Loucy (cell line): ENCODE measurements at regions not wholly inside any gene's neighbourhood (a gene's known extent, or its start where the extent isn't known, plus 50 kb on each side); places are given as distances from the start of the nearest gene placed in this dataset.

Experiments used
- H2AFZ ChIP-seq: fragments of 200-600 bp; sonication (generic); 2 replicates; pipeline ENCODE4 v1.6.0; 2016; ENCODE audit warnings: antibody characterized with exemption, mild to moderate bottlenecking, low read length, moderate library complexity
- H3F3A ChIP-seq: fragments of 200-600 bp; 2 replicates; pipeline ENCODE4 v1.6.0; 2016; ENCODE audit warnings: antibody characterized with exemption, low read depth, mild to moderate bottlenecking
- H3K27me3 ChIP-seq: fragments of 200-600 bp; sonication (generic); 2 replicates; pipeline ENCODE4 v1.6.1; 2014; ENCODE audit warnings: low read length, mild to moderate bottlenecking; ENCODE audit not compliant: insufficient read depth, poor library complexity, severe bottlenecking
- H3K36me3 ChIP-seq: fragments of 200-600 bp; sonication (generic); 2 replicates; pipeline ENCODE4 v1.6.1; 2016; ENCODE audit warnings: low read length; ENCODE audit not compliant: insufficient read depth
- H3K4me1 ChIP-seq: fragments of 200-600 bp; sonication (generic); 2 replicates; pipeline ENCODE4 v1.5.1; 2014; ENCODE audit warnings: low read length, mild to moderate bottlenecking; ENCODE audit not compliant: insufficient read depth, poor library complexity, severe bottlenecking
- H3K4me2 ChIP-seq: fragments of 200-600 bp; sonication (generic); 2 replicates; pipeline ENCODE4 v1.6.0; 2014; ENCODE audit warnings: antibody characterized with exemption, low read length, low read depth, mild to moderate bottlenecking; ENCODE audit not compliant: poor library complexity, severe bottlenecking
- H3K4me3 ChIP-seq: fragments of 200-600 bp; sonication (generic); 2 replicates; pipeline ENCODE4 v1.5.1; 2014; ENCODE audit warnings: low read length, mild to moderate bottlenecking, mixed read lengths; ENCODE audit not compliant: poor library complexity, severe bottlenecking
- H3K79me2 ChIP-seq: fragments of 200-600 bp; sonication (generic); 2 replicates; pipeline ENCODE4 v1.6.1; 2014; ENCODE audit warnings: low read length; ENCODE audit not compliant: insufficient read depth
- H3K9ac ChIP-seq: fragments of 200-600 bp; sonication (generic); 2 replicates; pipeline ENCODE4 v1.6.0; 2014; ENCODE audit warnings: mild to moderate bottlenecking, low read depth, low read length, moderate library complexity; ENCODE audit not compliant: poor library complexity, severe bottlenecking
- H3K9me2 ChIP-seq: fragments of 200-600 bp; sonication (generic); replicated peaks from 2 replicates; pipeline ENCODE4 v1.6.1; 2016; ENCODE audit warnings: low read depth, low read length, mixed read lengths
- H3K9me3 ChIP-seq: fragments of 200-600 bp; sonication (generic); 2 replicates; pipeline ENCODE4 v1.6.1; 2014; ENCODE audit warnings: mild to moderate bottlenecking, antibody characterized with exemption, low read length, low read depth; ENCODE audit not compliant: insufficient read depth
- H4K20me1 ChIP-seq: fragments of 200-600 bp; sonication (generic); 2 replicates; pipeline ENCODE4 v1.6.0; 2014; ENCODE audit warnings: antibody characterized with exemption, low read length, mild to moderate bottlenecking; ENCODE audit not compliant: insufficient read depth, poor library complexity, severe bottlenecking
- CTCF ChIP-seq: fragments of 200-600 bp; sonication (generic); conservative IDR thresholded peaks from 2 replicates; pipeline ENCODE4 v1.5.1; 2014; ENCODE audit warnings: mild to moderate bottlenecking, antibody characterized with exemption, low read length
- EZH2phosphoT487 ChIP-seq: fragments of 200-600 bp; IDR thresholded peaks from 2 replicates; pipeline ENCODE4 v1.6.1; 2018; ENCODE audit warnings: antibody characterized with exemption, mild to moderate bottlenecking, moderate library complexity, borderline replicate concordance

- H3K4me2 ChIP-seq, result no peak overlapping the region
- H3K9ac ChIP-seq, result no peak overlapping the region
- no peak overlapping the region for H2AFZ ChIP-seq
- H3K4me1 ChIP-seq, result no peaks in the 10 kb centered on the region
- no peaks in the 10 kb centered on the region for H3F3A ChIP-seq
- H3K79me2 ChIP-seq, result no peaks in the 10 kb centered on the region
- H3K4me3 ChIP-seq, result no peak overlapping the region
- no peaks in the 10 kb centered on the region for H3K9me2 ChIP-seq
- H3K27me3 ChIP-seq, result no peaks in the 10 kb centered on the region
- no peaks in the 10 kb centered on the region for H3K9me3 ChIP-seq
- H3K36me3 ChIP-seq, result no peaks in the 10 kb centered on the region
- H4K20me1 ChIP-seq, result no peaks in the 10 kb centered on the region
- TF ChIP-seq CTCF, result no peak
- no peak for TF ChIP-seq EZH2phosphoT487
These were observed 1018.4 kb upstream of the INTU start for GRCh38 chr4:126614356-126614855.

- H3K36me3 ChIP-seq, result no peaks in the 10 kb centered on the region
- H3K79me2 ChIP-seq, result no peaks in the 10 kb centered on the region
- no peaks in the 10 kb centered on the region for H3K4me1 ChIP-seq
- no peak overlapping the region for H3K4me3 ChIP-seq
- no peak overlapping the region for H3K9ac ChIP-seq
- no peaks in the 10 kb centered on the region for H4K20me1 ChIP-seq
- no peaks in the 10 kb centered on the region for H3K9me2 ChIP-seq
- no peaks in the 10 kb centered on the region for H3F3A ChIP-seq
- H3K27me3 ChIP-seq, result no peaks in the 10 kb centered on the region
- TF ChIP-seq CTCF, result no peak
- TF ChIP-seq EZH2phosphoT487, result no peak
- no peaks in the 10 kb centered on the region for H3K9me3 ChIP-seq
- H3K4me2 ChIP-seq, result no peak overlapping the region
- no peak overlapping the region for H2AFZ ChIP-seq
These were observed 1016.0 kb upstream of the INTU start for GRCh38 chr4:126616795-126617194.

- TF ChIP-seq CTCF (peak; percentile 37), EZH2phosphoT487 (no peak)
- Histone ChIP-seq H2AFZ (no peak overlapping the region), H3K9ac (no peak overlapping the region), H3K4me2 (no peak overlapping the region), H3K4me3 (no peak overlapping the region), H3K36me3 (no peaks in the 10 kb centered on the region), H3F3A (no peaks in the 10 kb centered on the region), H3K9me2 (no peaks in the 10 kb centered on the region), H3K27me3 (no peaks in the 10 kb centered on the region), H3K79me2 (no peaks in the 10 kb centered on the region), H3K4me1 (no peaks in the 10 kb centered on the region), H4K20me1 (no peaks in the 10 kb centered on the region), H3K9me3 (no peaks in the 10 kb centered on the region)
These were observed 1005.5 kb upstream of the INTU start for GRCh38 chr4:126627255-126627654.
